ENCODE measurements at regions not wholly inside any gene's neighbourhood (a gene's known extent, or its start where the extent isn't known, plus 50 kb on each side); places are given as distances from the start of the nearest gene placed in this dataset.

DNA sequence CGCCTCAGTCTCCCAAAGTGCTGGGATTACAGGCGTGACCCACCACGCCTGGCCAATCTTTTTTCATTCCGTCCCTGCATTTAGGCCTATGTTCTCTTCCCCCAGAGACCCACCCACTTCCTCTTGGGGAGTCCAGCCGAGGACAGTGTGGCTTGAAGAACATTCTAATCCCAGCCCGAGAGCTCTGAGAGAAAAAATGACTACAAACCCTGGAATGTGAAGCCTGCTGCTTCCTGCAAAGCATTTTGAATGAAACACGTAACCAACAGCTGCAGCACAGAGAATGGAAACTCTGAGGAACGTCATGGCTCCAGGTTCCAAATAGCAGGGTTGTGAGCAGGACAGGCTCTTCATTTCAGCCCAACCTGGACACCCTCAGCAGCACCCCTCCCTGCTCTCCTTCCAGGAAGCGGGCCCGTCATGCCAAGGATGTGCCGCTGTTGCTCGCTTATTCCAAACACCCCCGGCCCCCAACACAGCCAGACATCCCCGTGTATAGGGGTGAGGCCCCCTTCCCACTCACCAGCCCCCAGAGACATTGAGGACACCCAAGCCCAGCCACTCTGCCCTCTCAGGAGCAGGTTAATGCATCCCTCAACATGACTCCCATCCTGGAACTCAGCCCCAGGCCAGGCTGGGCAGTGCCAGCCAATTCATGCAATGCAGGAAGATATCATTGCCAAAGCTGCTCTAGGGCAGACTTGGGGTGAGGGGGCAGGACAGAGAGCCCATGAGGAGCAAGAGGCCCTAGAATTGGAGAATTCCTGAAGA, 139.8 kb downstream of the ZFP36L2 start:
- TF ChIP-seq, protein P1, sequence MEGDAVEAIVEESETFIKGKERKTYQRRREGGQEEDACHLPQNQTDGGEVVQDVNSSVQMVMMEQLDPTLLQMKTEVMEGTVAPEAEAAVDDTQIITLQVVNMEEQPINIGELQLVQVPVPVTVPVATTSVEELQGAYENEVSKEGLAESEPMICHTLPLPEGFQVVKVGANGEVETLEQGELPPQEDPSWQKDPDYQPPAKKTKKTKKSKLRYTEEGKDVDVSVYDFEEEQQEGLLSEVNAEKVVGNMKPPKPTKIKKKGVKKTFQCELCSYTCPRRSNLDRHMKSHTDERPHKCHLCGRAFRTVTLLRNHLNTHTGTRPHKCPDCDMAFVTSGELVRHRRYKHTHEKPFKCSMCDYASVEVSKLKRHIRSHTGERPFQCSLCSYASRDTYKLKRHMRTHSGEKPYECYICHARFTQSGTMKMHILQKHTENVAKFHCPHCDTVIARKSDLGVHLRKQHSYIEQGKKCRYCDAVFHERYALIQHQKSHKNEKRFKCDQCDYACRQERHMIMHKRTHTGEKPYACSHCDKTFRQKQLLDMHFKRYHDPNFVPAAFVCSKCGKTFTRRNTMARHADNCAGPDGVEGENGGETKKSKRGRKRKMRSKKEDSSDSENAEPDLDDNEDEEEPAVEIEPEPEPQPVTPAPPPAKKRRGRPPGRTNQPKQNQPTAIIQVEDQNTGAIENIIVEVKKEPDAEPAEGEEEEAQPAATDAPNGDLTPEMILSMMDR (IDR thresholded peaks at IDR 0.05; ENCODE audit: low read depth, low read length), result no peak
- POLR2A ChIA-PET, result interaction anchor here (0.6 to 1.5 kb wide), 10 partner anchors 9 to 241 kb away, joined by 4 to 12 read pairs (median 4); partner anchors contain the start of gene ZFP36L2

DNA sequence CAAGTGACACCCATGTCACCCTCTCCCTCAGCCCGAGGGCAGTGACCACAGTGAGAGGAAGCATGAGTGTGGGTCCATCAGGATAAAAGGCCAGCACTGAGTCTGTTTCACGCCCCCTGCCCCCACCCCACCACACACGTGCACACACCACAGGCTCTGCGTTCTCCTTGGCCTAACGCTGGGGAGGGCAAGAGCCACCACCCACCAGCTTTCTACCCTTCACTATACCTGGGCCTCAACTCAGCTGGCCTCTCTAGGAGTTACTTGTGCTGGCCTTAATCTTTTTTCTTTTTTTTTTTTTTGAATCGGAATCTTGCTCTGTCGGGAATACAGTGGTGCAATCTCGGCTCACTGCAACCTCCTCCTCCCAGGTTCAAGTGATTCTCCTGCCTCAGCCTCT, 140.5 kb downstream of the ZFP36L2 start:
- Histone ChIP-seq H3K4me3 (ENCODE audit: low read depth, low read length) (no peak overlapping the region), H3K9me3 (ENCODE audit: control insufficient read depth, insufficient read depth, low read length) (peaks cover 7% of the 10 kb centered on the region; the same call in 1 of the 2 replicates), H3K27ac (ENCODE audit: low read depth, low read length) (peak overlapping the region; percentile 99), H3K27me3 (ENCODE audit: control insufficient read depth, insufficient read depth, low read length) (no peaks in the 10 kb centered on the region)
- TF ChIP-seq, protein P1 (IDR thresholded peaks at IDR 0.05; ENCODE audit: low read depth, low read length), result no peak
- no peak for DNase-seq (ENCODE audit: low read depth, low spot score)
- ChIA-PET POLR2A (interaction anchor here (0.7 to 1.5 kb wide), 10 partner anchors 9 to 241 kb away, joined by 4 to 12 read pairs (median 4); no protein-coding TSS in a partner anchor), CTCF (no interaction called here)

More for the DNA sequence above, 139.8 kb downstream of the ZFP36L2 start:
- Histone ChIP-seq H3K27ac (ENCODE audit: low read depth, low read length) (peak overlapping the region; percentile 99), H3K9me3 (ENCODE audit: control insufficient read depth, insufficient read depth, low read length) (peaks cover 7% of the 10 kb centered on the region; the same call in 1 of the 2 replicates), H3K27me3 (ENCODE audit: control insufficient read depth, insufficient read depth, low read length) (no peaks in the 10 kb centered on the region), H3K4me3 (ENCODE audit: low read depth, low read length) (no peak overlapping the region)
- DNase-seq (ENCODE audit: low read depth, low spot score), result peak; percentile 98
- CTCF ChIA-PET, result no interaction called here

DNA sequence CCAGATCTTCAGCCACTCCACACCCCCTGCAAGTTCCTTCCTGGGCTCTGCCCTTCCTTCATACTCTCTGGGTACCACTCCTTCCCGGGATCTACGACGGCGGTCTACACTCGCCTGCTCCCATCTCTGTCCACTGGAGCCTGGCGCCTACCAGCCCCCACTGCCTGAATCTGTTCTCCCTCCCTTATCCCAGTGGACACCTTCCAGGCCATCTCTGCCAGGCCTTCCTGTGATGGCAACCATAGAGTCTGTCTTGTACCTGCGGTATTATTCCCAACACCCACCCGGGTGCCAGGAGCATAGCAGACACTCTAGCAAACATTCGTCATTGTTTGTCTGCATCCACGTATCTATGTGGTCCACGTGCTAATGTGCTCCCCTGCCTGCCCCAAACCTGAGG, 140.9 kb downstream of the ZFP36L2 start:
- ChIA-PET POLR2A (interaction anchor here (0.7 to 1.4 kb wide), 4 partner anchors 39 to 136 kb away, joined by 4 to 12 read pairs (median 8); no protein-coding TSS in a partner anchor), CTCF (no interaction called here)
- no peak for DNase-seq (ENCODE audit: low read depth, low spot score)
- H3K9me3 ChIP-seq (ENCODE audit: control insufficient read depth, insufficient read depth, low read length), result peaks cover 5% of the 10 kb centered on the region
- peak overlapping the region; percentile 99 for H3K27ac ChIP-seq (ENCODE audit: low read depth, low read length)
- no peak overlapping the region for H3K4me3 ChIP-seq (ENCODE audit: low read depth, low read length)
- no peaks in the 10 kb centered on the region for H3K27me3 ChIP-seq (ENCODE audit: control insufficient read depth, insufficient read depth, low read length)
- TF ChIP-seq, protein P1 (IDR thresholded peaks at IDR 0.05; ENCODE audit: low read depth, low read length), result no peak

DNA sequence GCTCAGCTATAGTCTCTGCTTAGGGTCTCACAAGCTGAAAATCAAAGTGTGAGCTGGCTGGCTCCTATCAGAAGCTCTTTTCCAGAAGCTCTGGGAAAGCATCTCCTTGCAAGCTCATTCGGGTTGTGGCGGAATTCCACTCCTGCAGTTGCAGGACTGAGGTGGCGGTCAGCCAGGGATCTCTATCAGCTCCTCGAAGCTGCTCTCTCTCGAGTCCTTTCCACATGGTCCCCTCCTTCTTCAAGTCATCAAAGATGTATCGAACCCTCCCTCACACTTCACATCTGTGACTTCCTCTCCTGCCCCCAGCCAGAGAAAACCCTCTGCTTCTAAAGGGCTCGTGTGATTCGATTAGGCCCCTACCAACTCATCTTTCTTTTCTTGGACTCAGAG, 141.7 kb downstream of the ZFP36L2 start:
- no peak overlapping the region for H3K4me3 ChIP-seq (ENCODE audit: low read depth, low read length)
- peak overlapping the region; percentile 99 for H3K27ac ChIP-seq (ENCODE audit: low read depth, low read length)
- no peak for DNase-seq (ENCODE audit: low read depth, low spot score)
- CTCF ChIA-PET, result interaction anchor here (0.6 to 0.9 kb wide), 2 partner anchors 61 to 481 kb away, joined by 3 to 5 read pairs; no protein-coding TSS in a partner anchor
- H3K27me3 ChIP-seq (ENCODE audit: control insufficient read depth, insufficient read depth, low read length), result no peaks in the 10 kb centered on the region
- POLR2A ChIA-PET, result interaction anchor here (0.6 kb wide), 1 partner anchor 19 kb away, joined by 3 read pairs; no protein-coding TSS in a partner anchor
- TF ChIP-seq, protein P1 (IDR thresholded peaks at IDR 0.05; ENCODE audit: low read depth, low read length), result no peak
- no peaks in the 10 kb centered on the region; the same call in 1 of the 2 replicates for H3K9me3 ChIP-seq (ENCODE audit: control insufficient read depth, insufficient read depth, low read length)

Measured in AG04450 (cell line).